ENCODE measurements at regions not wholly inside any gene's neighbourhood (a gene's known extent, or its start where the extent isn't known, plus 50 kb on each side); places are given as distances from the start of the nearest gene placed in this dataset.

- Histone ChIP-seq H4K20me1 (replicated peaks; ENCODE audit: control insufficient read depth, extremely low read depth, insufficient read depth, low read length) (no peaks in the 10 kb centered on the region), H3K36me3 (ENCODE audit: control insufficient read depth in 2 of 2, extremely low read depth in 1 of 2, insufficient read depth in 2 of 2, low read length in 2 of 2) (no peaks in the 10 kb centered on the region), H2AFZ (ENCODE audit: low read depth, low read length) (no peak overlapping the region), H3K9me1 (replicated peaks; ENCODE audit: control insufficient read depth, extremely low read depth, insufficient read depth, low read length) (no peaks in the 10 kb centered on the region), H3K4me3 (replicated peaks in 1 of 3; ENCODE audit: insufficient read depth in 1 of 3, low read depth in 1 of 3, low read length in 3 of 3) (no peak overlapping the region), H3K79me2 (ENCODE audit: control insufficient read depth, insufficient read depth, low read length) (no peaks in the 10 kb centered on the region), H3K4me2 (ENCODE audit: insufficient read depth, low read length) (no peak overlapping the region), H3K27ac (ENCODE audit: insufficient read depth, low read depth, low read length) (no peak overlapping the region), H3K9me3 (replicated peaks; ENCODE audit: control insufficient read depth, insufficient read depth, low read length) (no peaks in the 10 kb centered on the region), H3K27me3 (ENCODE audit: control insufficient read depth in 2 of 2, insufficient read depth in 2 of 2, low read length in 2 of 2) (no peaks in the 10 kb centered on the region), H3K4me1 (ENCODE audit: control insufficient read depth, extremely low read depth, insufficient read depth, low read length) (no peaks in the 10 kb centered on the region), H3K9ac (replicated peaks; ENCODE audit: extremely low read depth, insufficient read depth, low read length) (no peak overlapping the region)
- TF ChIP-seq GATA2 (IDR thresholded peaks at IDR 0.05; ENCODE audit: insufficient read depth, insufficient read length, low read depth, low read length) (no peak), JUN (IDR thresholded peaks at IDR 0.05; ENCODE audit: borderline replicate concordance, insufficient read depth, insufficient read length, low read depth) (no peak), CTCF (IDR thresholded peaks at IDR 0.05; ENCODE audit: extremely low read depth in 1 of 2, insufficient read depth in 1 of 2, low read depth in 1 of 2, low read length in 2 of 2) (no peak), MAX (IDR thresholded peaks at IDR 0.05; ENCODE audit: insufficient read depth, insufficient read length) (no peak), FOS (IDR thresholded peaks at IDR 0.05; ENCODE audit: borderline replicate concordance, insufficient read depth, low read length) (no peak)
- BruUV-seq (replicated peaks), result no TSS peak
- no peak for FAIRE-seq
- intact Hi-C loops (cut with micrococcal nuclease) (no loop called here), dilution Hi-C loops (cut with MboI; ENCODE audit: extremely low pct_ligation_motif_present, low sequenced_read_pairs) (no loop called here)
- POLR2A ChIA-PET, result no interaction called here
- DNase-seq (ENCODE audit: low read depth, low spot score), result no peak
- CTCF ChIA-PET, result no interaction called here
Observed at GRCh38 chr1:62373221-62373620, 54.0 kb upstream of the KANK4 start.

- no peaks in the 10 kb centered on the region for H3K9me3 ChIP-seq (replicated peaks; ENCODE audit: control insufficient read depth, insufficient read depth, low read length)
- H3K9ac ChIP-seq (replicated peaks; ENCODE audit: extremely low read depth, insufficient read depth, low read length), result no peak overlapping the region
- H3K4me3 ChIP-seq (replicated peaks in 1 of 3; ENCODE audit: insufficient read depth in 1 of 3, low read depth in 1 of 3, low read length in 3 of 3), result no peak overlapping the region
- H3K4me2 ChIP-seq (ENCODE audit: insufficient read depth, low read length), result no peak overlapping the region
- H3K79me2 ChIP-seq (ENCODE audit: control insufficient read depth, insufficient read depth, low read length), result no peaks in the 10 kb centered on the region
- H3K36me3 ChIP-seq (ENCODE audit: control insufficient read depth in 2 of 2, extremely low read depth in 1 of 2, insufficient read depth in 2 of 2, low read length in 2 of 2), result no peaks in the 10 kb centered on the region
- no peaks in the 10 kb centered on the region for H3K4me1 ChIP-seq (ENCODE audit: control insufficient read depth, extremely low read depth, insufficient read depth, low read length)
- no peak overlapping the region for H2AFZ ChIP-seq (ENCODE audit: low read depth, low read length)
- H3K27ac ChIP-seq (ENCODE audit: insufficient read depth, low read depth, low read length), result no peak overlapping the region
- no peak for TF ChIP-seq POLR2AphosphoS5 (IDR thresholded peaks at IDR 0.05; ENCODE audit: insufficient read depth, low read depth, low read length)
- TF ChIP-seq GATA2 (IDR thresholded peaks at IDR 0.05; ENCODE audit: insufficient read depth, insufficient read length, low read depth, low read length), result no peak
- no peak for TF ChIP-seq MAX (IDR thresholded peaks at IDR 0.05; ENCODE audit: insufficient read depth, insufficient read length)
- POLR2A ChIA-PET, result no interaction called here
- H3K9me1 ChIP-seq (replicated peaks; ENCODE audit: control insufficient read depth, extremely low read depth, insufficient read depth, low read length), result no peaks in the 10 kb centered on the region
- BruUV-seq (replicated peaks), result no TSS peak
- DNase-seq (ENCODE audit: low read depth, low spot score) (no peak), FAIRE-seq (no peak)
- intact Hi-C loops (cut with micrococcal nuclease), result no loop called here
- CTCF ChIA-PET, result interaction anchor here (1.2 to 1.4 kb wide), 2 partner anchors 12 to 14 kb away, joined by 3 read pairs; no protein-coding TSS in a partner anchor
- dilution Hi-C loops (cut with MboI; ENCODE audit: extremely low pct_ligation_motif_present, low sequenced_read_pairs), result no loop called here
- no peaks in the 10 kb centered on the region for H4K20me1 ChIP-seq (replicated peaks; ENCODE audit: control insufficient read depth, extremely low read depth, insufficient read depth, low read length)
- H3K27me3 ChIP-seq (ENCODE audit: control insufficient read depth in 2 of 2, insufficient read depth in 2 of 2, low read length in 2 of 2), result no peaks in the 10 kb centered on the region
Observed at GRCh38 chr1:62377043-62377562, 57.9 kb upstream of the KANK4 start.
